GM18517 (cell line): ENCODE measurements at regions not wholly inside any gene's neighbourhood (a gene's known extent, or its start where the extent isn't known, plus 50 kb on each side); places are given as distances from the start of the nearest gene placed in this dataset.
"Not testable (repeated sequence)": the region's sequence is repeated elsewhere in the genome, so short reads cannot be mapped to it uniquely, and the experiment has no call there.

ENCODE experiments used
- ATAC-seq: cut with Tn5 transposase; IDR thresholded peaks from one replicate; pipeline ENCODE4 v1.9.1; 2021; ENCODE audit warnings: mild to moderate bottlenecking, moderate library complexity; ENCODE audit not compliant: unreplicated experiment

DNA sequence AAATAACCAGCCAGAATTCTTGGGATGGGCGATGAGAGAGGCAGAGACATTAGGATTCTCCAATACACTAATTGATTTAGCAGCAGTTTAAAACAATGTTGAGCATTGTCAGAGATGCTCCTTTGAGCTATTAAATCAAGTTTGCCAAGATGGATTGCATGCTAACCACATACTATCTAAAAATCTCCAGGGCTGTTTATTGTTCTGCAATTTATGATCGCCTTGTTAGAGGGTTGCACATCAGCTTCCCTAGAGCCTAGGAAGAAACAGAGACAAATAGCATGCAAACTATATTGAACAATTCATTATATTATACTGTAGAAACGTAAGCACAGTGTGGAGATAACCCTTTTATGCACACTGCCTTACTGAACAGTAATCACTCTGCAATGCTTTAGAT, 599.9 kb downstream of the SOX5 start:
- ATAC-seq = no peak

DNA sequence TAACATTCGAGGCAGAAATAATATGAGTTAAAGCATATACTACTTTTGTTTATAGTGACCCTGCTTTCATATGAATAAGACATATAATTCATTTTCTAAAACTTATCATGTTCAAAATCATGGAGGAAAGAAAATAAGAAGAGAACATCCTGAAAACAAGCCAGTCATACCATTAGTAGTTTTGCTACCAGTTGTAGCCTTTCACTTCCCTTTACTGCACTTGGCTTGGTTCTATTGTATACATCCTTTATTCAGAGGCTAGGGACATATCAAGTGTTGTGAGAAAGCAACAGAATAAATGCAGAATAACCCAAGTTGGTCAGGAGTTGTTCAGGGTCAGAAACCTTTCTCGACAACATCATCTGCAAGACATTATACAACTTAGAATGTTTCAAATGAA, 598.7 kb downstream of the SOX5 start:
- ATAC-seq = peak; percentile 91

DNA sequence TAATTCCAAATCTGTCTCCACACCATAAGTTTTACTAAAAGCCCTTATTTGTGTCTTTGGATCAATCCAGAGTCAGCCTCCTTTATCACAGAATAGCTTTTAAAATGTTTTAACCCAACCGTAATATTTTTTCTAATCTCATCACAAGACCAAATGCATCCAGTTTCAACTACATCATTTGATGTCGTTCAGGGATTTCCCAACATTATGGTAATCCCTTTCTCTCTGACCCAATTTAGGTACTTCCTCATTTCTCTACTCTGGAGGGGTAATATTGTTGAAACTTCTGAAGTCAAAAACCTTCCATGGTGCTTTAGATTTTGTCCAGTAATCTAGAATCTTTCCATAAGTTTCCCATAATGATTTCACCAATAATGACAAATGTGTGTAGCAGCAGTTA, 596.8 kb downstream of the SOX5 start:
- ATAC-seq = no peak

DNA sequence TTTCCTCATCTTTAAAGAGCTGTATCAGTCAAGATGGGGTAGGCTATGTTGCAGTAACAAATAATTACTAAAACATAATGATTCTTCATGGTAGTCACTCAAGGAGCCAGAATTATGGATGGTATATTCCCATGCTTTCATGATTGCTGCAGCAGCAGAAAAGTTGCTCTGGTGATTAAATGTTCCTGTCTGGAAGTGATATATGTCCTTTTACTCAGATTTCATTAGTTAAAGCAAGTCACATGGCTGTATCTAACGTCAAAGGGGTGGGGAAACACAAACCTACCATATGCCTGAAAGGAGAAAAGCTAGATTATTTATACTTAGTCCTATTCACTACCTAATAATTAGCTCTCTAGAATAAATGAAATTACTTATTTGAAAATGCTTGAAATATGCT, 594.7 kb downstream of the SOX5 start:
- ATAC-seq = no peak

DNA sequence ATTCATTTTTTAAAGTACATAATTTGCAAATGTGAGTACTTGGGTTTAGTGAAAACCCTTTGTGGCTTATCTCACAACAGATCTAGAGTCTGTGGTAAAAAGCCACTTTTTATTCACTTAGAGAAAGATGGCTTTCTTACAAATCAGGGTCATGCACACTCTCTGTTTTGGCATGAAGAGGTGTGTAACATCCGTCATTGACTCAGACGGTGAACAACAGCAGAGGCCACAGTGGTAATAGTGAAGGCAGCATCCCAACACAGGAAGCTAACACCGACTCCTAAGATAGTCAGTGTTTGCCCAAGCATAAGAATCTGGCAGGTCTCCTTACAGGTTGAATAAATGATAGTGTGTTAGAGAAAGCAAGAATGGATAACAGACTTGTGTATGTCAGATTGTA, 593.0 kb downstream of the SOX5 start:
- ATAC-seq = no peak

DNA sequence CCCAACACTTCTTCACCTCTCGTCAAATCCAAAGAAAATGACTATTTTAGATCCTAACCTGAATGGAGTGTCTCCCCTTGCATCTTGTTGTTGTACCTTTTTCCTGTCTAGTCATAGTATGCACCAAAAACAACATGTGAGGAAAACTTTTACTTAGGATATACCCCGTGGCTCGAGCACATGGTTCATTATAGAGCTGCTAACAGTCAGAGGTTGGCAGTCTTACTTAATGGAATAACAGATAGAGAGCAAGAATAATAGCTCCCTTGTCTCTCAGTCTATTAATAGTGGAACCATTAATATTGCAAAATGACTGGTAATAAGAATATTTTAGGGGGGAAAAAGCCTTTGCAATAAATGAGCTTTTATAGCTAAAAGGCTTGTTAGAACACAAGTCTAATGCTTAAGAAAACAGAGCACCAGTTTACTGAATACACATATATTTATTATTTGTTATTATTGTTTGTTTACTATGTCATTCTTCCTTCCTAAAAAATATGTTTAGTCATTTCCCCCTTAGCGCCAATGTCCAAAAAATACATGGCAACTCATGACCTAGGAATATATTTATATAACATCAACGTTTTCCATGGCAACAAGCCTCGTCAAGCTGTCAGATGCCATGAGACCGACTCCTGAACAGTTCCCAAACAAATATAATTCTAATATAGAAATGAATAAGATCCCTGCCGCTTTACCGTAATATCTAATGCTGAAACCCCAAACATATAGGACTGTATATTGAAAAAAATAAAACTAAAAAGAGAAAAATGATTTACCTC, 592.4 kb downstream of the SOX5 start:
- no peak for ATAC-seq

DNA sequence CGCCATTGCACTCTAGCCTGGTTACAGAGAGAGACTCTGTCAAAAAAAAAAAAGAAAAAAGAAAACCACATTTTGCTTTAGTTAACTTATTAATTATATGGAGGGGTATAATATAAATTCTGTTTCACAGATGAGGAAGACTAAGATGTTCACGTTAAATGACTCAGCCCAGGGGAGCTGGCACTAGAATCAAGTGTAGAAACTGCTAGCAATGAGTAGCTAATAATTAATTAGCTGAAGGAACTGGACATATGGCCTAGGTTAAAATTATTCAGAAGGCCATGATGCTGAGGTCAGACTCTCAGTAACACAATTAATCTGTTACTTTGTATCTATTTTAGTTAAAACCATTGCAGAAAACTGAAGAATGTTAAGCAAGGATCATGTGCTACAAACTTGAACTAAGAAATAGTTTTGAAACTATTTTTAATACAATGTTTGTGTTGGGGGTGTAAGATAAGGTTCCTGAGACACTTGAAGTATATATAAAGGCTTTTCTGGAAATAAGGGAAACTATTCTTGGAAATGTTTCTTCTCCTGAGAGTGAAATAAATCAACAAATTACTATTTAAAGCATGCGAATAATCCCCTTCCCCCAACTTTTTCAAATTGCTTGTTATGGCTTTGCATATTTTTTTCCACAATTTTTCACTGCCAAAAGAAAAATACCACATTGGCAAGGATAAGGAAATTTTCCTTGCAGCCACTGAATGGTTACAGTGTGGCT, 589.3 kb downstream of the SOX5 start:
- no peak for ATAC-seq

DNA sequence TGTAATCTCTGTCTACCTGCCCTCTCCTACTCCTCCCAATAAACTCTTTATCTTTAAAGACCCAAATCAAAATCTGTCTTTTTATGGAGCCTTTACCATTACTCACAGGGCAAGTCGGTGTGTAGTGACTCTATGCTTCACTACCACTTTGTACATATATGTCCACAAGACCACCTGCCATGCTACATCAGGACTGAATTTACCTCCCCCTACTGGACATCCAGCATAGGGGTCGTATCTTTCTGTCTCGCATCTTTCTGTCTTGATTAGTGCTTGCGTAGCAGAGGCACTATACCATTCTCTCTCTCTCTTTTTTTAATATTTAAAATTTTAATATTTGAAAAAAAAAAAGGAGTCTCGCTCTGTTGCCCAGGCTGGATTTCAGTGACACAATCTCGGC, 587.5 kb downstream of the SOX5 start:
- ATAC-seq = no peak

DNA sequence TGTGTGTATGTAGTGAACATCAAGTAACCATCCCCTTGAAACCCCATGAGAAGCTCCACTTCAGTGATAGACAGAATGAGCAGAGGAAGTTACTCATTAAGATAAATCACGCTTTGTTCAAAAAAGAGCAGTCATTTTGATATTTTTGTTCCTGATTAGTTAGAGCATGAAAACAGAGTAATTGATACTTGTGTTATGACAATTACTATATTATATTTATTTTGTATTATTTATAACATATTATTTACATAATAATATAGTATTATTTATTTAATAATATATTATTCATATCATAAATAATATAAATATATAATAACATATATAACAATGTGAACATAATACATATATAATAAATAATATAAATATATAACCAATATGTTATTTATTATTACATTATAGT, 580.9 kb downstream of the SOX5 start:
- no peak for ATAC-seq

DNA sequence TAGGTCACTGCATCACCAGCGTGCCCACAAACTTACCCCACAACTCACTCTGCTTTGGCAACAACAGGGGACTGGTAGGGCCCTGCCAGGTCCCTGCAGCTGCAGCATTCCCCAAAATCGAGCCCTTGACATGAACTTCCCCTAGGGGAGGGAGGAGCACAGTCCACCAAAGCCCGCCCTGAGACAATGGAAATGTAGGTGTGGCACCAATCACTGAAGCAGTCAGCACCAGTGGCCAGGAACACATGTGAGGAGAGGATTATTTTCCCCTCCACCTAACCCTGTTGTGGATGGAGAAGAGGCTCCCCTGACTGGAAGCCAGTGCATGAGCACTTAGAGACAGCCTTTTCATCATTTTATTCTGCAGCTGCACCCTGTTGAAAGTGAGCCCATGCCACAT, 573.8 kb downstream of the SOX5 start:
- no peak for ATAC-seq

DNA sequence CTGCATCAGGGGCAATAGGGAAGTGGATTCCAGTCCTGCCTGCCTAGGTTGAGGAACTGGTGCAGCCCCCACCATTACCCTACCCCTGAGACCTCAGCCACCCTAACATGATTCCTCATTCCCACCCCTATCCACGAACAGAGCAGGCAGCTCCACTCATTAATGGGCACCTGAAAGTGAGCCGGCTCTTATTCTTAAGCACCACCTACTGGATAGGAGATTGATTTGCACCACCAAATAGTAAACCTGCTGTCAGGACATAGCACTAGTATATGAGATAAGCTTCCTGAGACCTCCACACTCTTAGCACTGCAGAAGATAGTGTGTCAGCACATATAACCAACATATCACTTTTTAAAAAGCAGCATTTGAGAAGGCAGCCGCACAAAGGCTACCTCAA, 573.2 kb downstream of the SOX5 start:
- ATAC-seq = no peak

DNA sequence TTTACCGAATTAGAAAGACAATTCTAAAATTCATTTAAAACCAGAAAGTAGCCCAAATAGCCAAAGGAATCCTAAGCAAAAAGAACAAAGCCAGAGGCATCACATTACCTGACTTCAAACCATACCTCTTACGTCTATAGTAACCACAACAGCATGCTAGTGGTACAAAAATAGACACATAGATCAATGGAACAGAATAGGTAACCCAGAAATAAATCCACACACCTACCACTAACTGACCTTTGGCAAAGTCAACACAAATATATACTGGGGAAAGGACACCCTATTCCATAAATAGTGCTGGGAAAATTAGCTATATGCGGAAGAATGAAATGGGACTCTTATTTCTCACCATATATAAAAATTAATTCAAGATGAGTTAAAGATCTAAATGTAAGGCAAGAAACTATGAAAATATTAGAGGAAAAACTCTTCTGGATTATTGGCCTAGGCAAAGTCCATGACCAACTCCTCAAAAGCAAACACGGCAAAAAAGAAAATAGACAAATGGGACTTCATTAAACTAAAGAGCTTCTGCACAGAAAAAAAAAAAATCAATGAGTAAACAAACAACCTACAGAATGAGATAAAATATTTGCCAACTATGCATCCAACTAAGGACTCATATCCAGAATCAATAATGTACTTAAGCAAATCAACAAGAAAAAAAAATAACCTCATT, 568.9 kb downstream of the SOX5 start:
- ATAC-seq = no peak

DNA sequence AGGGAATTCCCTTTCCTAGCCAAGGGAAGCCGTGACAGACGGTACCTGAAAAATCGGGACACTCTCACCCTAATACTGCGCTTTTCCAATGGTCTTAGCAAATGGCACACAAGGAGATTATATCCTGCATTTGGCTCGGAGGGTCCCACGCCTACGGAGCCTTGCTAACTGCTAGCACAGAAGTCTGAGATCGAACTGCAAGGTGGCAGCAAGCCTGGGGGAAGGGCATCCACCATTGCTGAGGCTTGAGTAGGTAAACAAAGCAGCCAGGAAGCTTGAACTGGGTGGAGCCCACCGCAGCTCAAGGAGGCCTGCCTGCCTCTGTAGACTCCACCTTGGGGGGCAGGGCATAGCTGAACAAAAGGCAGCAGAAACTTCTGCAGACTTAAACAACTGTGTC, 560.6 kb downstream of the SOX5 start:
- ATAC-seq = not testable (repeated sequence)

DNA sequence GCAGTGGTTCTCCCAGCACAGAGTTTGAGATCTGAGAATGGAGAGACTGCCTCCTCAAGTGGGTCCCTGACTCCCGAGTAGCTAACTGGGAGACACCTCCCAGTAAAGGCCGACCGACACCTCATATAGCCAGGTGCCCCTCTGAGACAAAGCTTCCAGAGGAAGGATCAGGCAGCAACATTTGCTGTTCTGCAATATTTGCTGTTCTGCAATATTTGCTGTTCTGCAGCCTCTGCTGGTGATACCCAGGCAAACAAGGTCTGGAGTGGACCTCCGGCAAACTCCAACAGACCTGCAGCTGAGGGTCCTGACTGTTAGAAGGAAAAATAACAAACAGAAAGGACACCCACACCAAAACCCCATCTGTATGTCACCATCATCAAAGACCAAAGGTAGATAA, 560.2 kb downstream of the SOX5 start:
- not testable (repeated sequence) for ATAC-seq

DNA sequence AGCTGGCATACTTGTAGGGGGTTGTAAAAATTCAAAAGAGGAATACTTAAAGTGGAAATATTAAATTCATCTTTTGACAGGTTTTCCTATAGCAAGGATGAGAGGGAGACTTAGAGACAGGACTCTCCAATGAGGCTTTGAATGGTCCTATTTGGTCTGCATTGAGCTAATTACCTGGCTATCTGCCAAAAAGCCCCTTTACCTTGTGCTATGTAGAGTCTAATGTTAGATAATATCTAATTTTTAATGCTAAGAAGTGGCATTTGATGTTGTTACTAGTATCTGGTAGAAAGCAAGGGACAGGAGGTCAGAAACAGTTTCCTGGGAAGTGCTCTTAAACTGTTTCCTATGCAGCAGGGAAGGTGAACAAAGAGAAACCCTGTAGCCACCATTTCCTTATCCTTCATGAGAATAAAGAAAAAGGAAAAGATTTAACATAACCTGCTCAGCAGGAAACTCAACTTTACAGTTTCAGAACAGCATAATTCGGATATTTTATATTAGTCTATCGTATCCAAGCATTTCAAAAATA, 550.0 kb downstream of the SOX5 start:
- ATAC-seq = no peak

DNA sequence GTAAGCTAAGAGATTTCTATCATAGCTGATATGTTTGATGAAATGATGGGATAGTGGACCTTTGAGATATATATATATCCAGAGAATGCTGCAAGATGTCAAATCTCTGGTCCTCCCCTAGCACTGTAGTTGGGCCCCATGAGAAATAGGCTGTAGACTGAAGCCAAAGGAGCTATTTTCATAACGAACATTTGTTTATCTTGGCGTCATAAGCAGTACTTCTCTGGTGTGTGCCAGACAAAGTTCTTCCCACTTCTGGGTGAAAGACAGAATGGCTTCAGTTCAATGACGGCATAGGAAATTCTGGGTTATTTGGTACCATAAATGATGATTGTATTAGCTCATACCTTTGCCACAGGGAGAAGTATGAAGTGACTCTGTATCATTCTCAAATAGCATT, 534.3 kb downstream of the SOX5 start:
- no peak for ATAC-seq

DNA sequence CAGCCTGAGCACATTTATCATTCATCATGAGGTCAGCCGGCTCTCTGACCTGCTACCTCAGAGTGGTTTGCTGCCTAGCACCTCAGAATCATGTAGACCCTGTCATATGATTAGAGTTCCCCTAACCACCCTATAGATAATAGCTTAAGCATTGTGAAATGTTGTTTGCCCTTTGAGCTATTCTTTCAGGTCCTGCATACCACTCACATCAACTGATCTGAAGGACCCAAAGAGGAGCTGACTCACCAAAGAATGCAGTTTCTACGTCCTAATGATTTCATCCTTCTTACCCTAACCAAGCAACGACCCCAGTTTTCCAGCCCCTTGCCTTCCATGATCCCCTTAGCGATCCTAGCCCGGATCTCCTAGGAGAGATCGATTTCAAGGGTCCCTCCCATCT, 527.9 kb downstream of the SOX5 start:
- ATAC-seq = no peak

DNA sequence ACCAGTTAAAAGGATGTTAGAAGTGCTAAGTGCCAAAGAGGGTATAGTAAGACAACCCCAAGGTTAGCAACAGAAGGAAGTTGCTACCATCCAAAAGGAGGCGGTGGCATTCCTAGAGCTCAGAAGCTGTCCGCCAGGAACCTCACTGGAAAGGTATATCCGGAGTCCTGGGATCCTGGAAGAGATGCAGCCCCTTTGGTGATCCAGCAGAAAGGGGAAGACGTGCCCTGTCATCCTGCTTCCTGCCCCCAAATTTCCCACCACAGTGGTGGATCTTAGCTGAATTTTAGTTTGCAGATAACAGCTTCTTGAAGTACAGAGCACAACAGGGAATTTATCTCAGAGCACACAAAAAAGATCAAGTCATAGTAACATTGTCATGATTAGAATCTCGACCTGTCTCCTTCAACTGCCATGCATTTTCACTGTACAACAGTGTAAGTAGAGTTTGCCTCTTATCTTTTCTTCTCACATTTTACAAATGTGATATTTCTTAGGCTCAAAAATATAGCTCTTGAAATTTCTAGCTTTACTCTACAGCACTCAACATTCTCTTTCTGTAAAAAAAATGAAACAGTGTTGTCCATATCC, 526.3 kb downstream of the SOX5 start:
- no peak for ATAC-seq

DNA sequence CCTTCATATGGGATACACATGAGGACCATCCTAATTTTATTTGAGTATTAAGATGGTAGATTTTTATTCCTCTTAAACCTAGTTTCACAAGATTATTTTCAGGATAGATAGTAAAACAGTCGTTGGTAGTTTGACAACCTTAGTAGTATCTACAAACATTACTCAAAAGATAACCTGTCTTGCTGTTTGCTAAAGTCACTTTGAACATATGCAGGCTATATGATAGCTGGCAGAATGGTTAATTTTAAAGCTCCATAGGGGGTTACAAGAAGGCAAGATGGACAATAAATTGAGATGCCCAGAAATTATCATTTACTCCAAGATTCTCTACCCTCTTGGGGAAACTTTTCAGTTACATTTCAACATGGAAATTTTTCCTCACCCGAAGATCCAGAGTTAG, 525.7 kb downstream of the SOX5 start:
- no peak for ATAC-seq

DNA sequence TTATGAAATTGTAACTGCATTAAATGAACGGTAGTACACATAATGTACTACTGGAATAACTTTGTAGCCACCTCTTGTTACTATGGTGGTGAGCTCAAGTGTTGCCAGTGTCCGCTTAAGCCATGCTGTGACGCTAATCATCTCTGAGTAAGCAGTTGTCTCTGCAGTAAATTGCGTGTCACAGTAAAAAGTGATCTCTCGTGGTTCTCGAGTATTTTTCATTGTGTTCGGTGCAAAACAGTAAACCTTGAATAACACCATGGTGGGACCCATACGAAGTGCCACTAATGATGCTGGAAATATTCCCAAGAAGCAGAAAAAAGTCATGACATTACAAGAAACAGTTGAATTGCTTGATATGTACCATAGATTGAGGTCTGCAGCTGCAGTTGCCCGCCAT, 524.8 kb downstream of the SOX5 start:
- no peak for ATAC-seq

DNA sequence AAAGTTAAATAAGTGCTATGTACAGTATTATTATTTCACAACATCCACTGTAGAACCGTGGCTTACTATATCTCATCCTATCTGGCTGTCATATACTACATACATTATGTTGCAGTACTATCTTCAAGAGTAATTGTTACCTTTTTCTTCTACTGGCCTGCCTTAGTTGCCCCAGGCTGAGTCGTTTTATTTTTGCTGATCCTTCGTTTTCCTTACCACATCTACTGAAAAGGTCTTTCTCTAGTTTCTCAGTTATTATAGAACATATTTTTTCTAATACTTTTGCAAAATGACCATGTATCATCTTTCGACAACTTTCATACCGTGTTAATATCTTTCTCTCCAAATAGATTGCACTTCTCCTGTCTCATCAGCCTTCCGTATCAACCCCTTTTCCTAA, 523.1 kb downstream of the SOX5 start:
- ATAC-seq = no peak
